ENCODE measurements at regions not wholly inside any gene's neighbourhood (a gene's known extent, or its start where the extent isn't known, plus 50 kb on each side); places are given as distances from the start of the nearest gene placed in this dataset.
"Not testable (repeated sequence)": the region's sequence is repeated elsewhere in the genome, so short reads cannot be mapped to it uniquely, and the experiment has no call there.

- no peak for DNase-seq (ENCODE audit: low read depth, low spot score)
Measured at GRCh38 chr10:78644550-78644949, 424.2 kb upstream of the ZMIZ1 start.

GRCh38 chr10:78645169-78645686, 423.5 kb upstream of the ZMIZ1 start:
- DNase-seq (ENCODE audit: low read depth, low spot score): no peak

GRCh38 chr10:78645975-78646374, 422.8 kb upstream of the ZMIZ1 start:
- no peak for DNase-seq (ENCODE audit: low read depth, low spot score)

GRCh38 chr10:78648256-78648860, 420.4 kb upstream of the ZMIZ1 start:
- DNase-seq (ENCODE audit: low read depth, low spot score): no peak

GRCh38 chr10:78649429-78649828, 419.3 kb upstream of the ZMIZ1 start:
- DNase-seq (ENCODE audit: low read depth, low spot score): no peak

- no peak for DNase-seq (ENCODE audit: low read depth, low spot score)
Measured at GRCh38 chr10:78650122-78650521, 418.6 kb upstream of the ZMIZ1 start.

- DNase-seq (ENCODE audit: low read depth, low spot score): no peak
Measured at GRCh38 chr10:78651287-78651686, 417.5 kb upstream of the ZMIZ1 start.

GRCh38 chr10:78653555-78653954, 415.2 kb upstream of the ZMIZ1 start:
- no peak for DNase-seq (ENCODE audit: low read depth, low spot score)

GRCh38 chr10:78654047-78654590, 414.6 kb upstream of the ZMIZ1 start:
- DNase-seq (ENCODE audit: low read depth, low spot score): no peak

- DNase-seq (ENCODE audit: low read depth, low spot score): no peak
Measured at GRCh38 chr10:78655979-78656378, 412.8 kb upstream of the ZMIZ1 start.

GRCh38 chr10:78656417-78657162, 412.2 kb upstream of the ZMIZ1 start:
- no peak for DNase-seq (ENCODE audit: low read depth, low spot score)

- DNase-seq (ENCODE audit: low read depth, low spot score): no peak
Measured at GRCh38 chr10:78657163-78657861, 411.5 kb upstream of the ZMIZ1 start.

- DNase-seq (ENCODE audit: low read depth, low spot score): no peak
Measured at GRCh38 chr10:78657862-78658165, 411.0 kb upstream of the ZMIZ1 start.

GRCh38 chr10:78658645-78659597, 409.8 kb upstream of the ZMIZ1 start:
- no peak for DNase-seq (ENCODE audit: low read depth, low spot score)

- no peak for DNase-seq (ENCODE audit: low read depth, low spot score)
Measured at GRCh38 chr10:78659598-78659967, 409.2 kb upstream of the ZMIZ1 start.

- no peak for DNase-seq (ENCODE audit: low read depth, low spot score)
Measured at GRCh38 chr10:78660446-78661106, 408.2 kb upstream of the ZMIZ1 start.

GRCh38 chr10:78663721-78664120, 405.0 kb upstream of the ZMIZ1 start:
- no peak for DNase-seq (ENCODE audit: low read depth, low spot score)

GRCh38 chr10:78664929-78665553, 403.7 kb upstream of the ZMIZ1 start:
- no peak for DNase-seq (ENCODE audit: low read depth, low spot score)

GRCh38 chr10:78672918-78673317, 395.8 kb upstream of the ZMIZ1 start:
- DNase-seq (ENCODE audit: low read depth, low spot score): no peak

GRCh38 chr10:78681141-78681540, 387.6 kb upstream of the ZMIZ1 start:
- DNase-seq (ENCODE audit: low read depth, low spot score): not testable (repeated sequence)

Measured in brain pericyte (primary cell).